H1 (cell line): ENCODE measurements at regions not wholly inside any gene's neighbourhood (a gene's known extent, or its start where the extent isn't known, plus 50 kb on each side); places are given as distances from the start of the nearest gene placed in this dataset.

Experiments used
- CTCF ChIA-PET: fragments of 300-600 bp; sonication (Branson Sonifier 250); formaldehyde crosslinking; loops from one replicate; lab custom pipeline; 2021; ENCODE audit not compliant: partially characterized antibody; lab: Charles Lee
- POLR2A ChIA-PET: fragments of 300-600 bp; sonication (Branson Sonifier 250); formaldehyde crosslinking; loops from one replicate; lab custom pipeline; 2021; ENCODE audit warnings: inconsistent platforms; ENCODE audit not compliant: partially characterized antibody; lab: Charles Lee
- DNase-seq, 2 experiments: peaks; one replicate each; pipeline versions ENCODE4 v3.0.0 to v3.0.0-alpha.2; 2010 to 2022; ENCODE audit warnings: low spot score in 2 of 2, low read depth in 1 of 2, mixed read lengths in 1 of 2
- FAIRE-seq: peaks from 2 replicates; lab custom pipeline; 2011; peaks lifted over from hg19 to GRCh38; lab: Jason Lieb, UNC
- H2AFZ ChIP-seq: 2 replicates; pipeline ENCODE4 v1.8.1; 2012; ENCODE audit warnings: low read length, inconsistent platforms
- H2AK5ac ChIP-seq: 2 replicates; pipeline ENCODE4 v1.6.1; 2013; ENCODE audit warnings: low read depth, low read length
- H2BK120ac ChIP-seq: replicated peaks from 2 replicates; pipeline ENCODE3; 2013; ENCODE audit warnings: low read depth, low read length, inconsistent platforms
- H2BK12ac ChIP-seq: 2 replicates; pipeline ENCODE4 v1.6.1; 2013; ENCODE audit warnings: low read depth, low read length
- H2BK15ac ChIP-seq: 2 replicates; pipeline ENCODE4 v1.6.1; 2013; ENCODE audit warnings: low read length
- H2BK20ac ChIP-seq: 2 replicates; pipeline ENCODE4 v1.6.1; 2013; ENCODE audit warnings: low read length
- H2BK5ac ChIP-seq: 2 replicates; pipeline ENCODE4 v1.6.1; 2013; ENCODE audit warnings: low read depth, low read length
- H3K14ac ChIP-seq: 2 replicates; pipeline ENCODE4 v1.6.1; 2013; ENCODE audit warnings: inconsistent platforms; ENCODE audit not compliant: insufficient read length
- H3K18ac ChIP-seq: 2 replicates; pipeline ENCODE4 v1.6.1; 2013; ENCODE audit warnings: low read length; ENCODE audit errors: extremely low read depth
- H3K23ac ChIP-seq: 2 replicates; pipeline ENCODE4 v1.6.1; 2013; ENCODE audit warnings: inconsistent platforms; ENCODE audit not compliant: insufficient read length
- H3K23me2 ChIP-seq: 2 replicates; pipeline ENCODE4 v1.6.1; 2013; ENCODE audit warnings: low read depth, low read length
- H3K27ac ChIP-seq: 2 replicates; pipeline ENCODE4 v1.6.1; 2011; ENCODE audit warnings: low read depth, low read length, inconsistent platforms
- H3K27me3 ChIP-seq, 4 experiments: replicated peaks in 1 of 4; 1 replicate in 1 of 4; 2 replicates in 3 of 4; pipeline versions ENCODE4 v1.6.1 to v1.8.1; 2011 to 2013; ENCODE audit warnings: low read length in 3 of 4, mild to moderate bottlenecking in 3 of 4, inconsistent platforms in 2 of 4, mixed read lengths in 2 of 4, moderate library complexity in 1 of 4; ENCODE audit not compliant: control insufficient read depth in 3 of 4, insufficient read depth in 3 of 4; ENCODE audit errors: extremely low read depth in 1 of 4
- H3K36me3 ChIP-seq, 4 experiments: 2 replicates each; pipeline versions ENCODE4 v1.6.1 to v1.8.1; 2011 to 2013; ENCODE audit warnings: mild to moderate bottlenecking in 4 of 4, low read length in 3 of 4, moderate library complexity in 2 of 4, control low read depth in 1 of 4, inconsistent platforms in 1 of 4; ENCODE audit not compliant: insufficient read depth in 4 of 4, control insufficient read depth in 2 of 4
- H3K4ac ChIP-seq: replicated peaks from 2 replicates; pipeline ENCODE3; 2013; ENCODE audit warnings: low read length, low read depth, mixed read lengths, inconsistent platforms; ENCODE audit not compliant: insufficient read length
- H3K4me1 ChIP-seq, 4 experiments: replicated peaks in 1 of 4; 1 replicate in 1 of 4; 2 replicates in 3 of 4; pipeline versions ENCODE4 v1.6.1 to v1.8.1; 2011 to 2013; ENCODE audit warnings: low read length in 3 of 4, inconsistent platforms in 2 of 4, mixed read lengths in 1 of 4; ENCODE audit not compliant: insufficient read depth in 4 of 4, control insufficient read depth in 3 of 4
- H3K4me2 ChIP-seq, 2 experiments: 2 replicates each; pipeline versions ENCODE4 v1.6.1 to v1.8.1; 2011 to 2013; ENCODE audit warnings: low read depth in 2 of 2, low read length in 2 of 2, control low read depth in 1 of 2, inconsistent platforms in 1 of 2, mild to moderate bottlenecking in 1 of 2; ENCODE audit not compliant: insufficient read depth in 1 of 2
- H3K4me3 ChIP-seq, 4 experiments: fragments of 200-600, 300-600 bp in 1 of 4; sonication (generic), shearing (Covaris generic), sonication (Bioruptor Twin) in 1 of 4; 2 replicates each; pipeline versions ENCODE4 v1.5.1 to v1.8.1; 2011 to 2016; ENCODE audit warnings: low read length in 4 of 4, low read depth in 3 of 4, control low read depth in 2 of 4, inconsistent platforms in 2 of 4, mild to moderate bottlenecking in 2 of 4, mixed read lengths in 1 of 4, moderate library complexity in 1 of 4; ENCODE audit not compliant: insufficient read depth in 2 of 4; ENCODE audit errors: extremely low read depth in 1 of 4
- H3K56ac ChIP-seq: replicated peaks from 2 replicates; pipeline ENCODE3; 2013; ENCODE audit warnings: low read depth, mild to moderate bottlenecking, mixed read lengths, low read length, inconsistent platforms; ENCODE audit not compliant: insufficient read length
- H3K79me1 ChIP-seq: 2 replicates; pipeline ENCODE4 v1.6.1; 2013; ENCODE audit warnings: low read depth, low read length, control low read depth
- H3K79me2 ChIP-seq, 2 experiments: 2 replicates each; pipeline versions ENCODE4 v1.6.1 to v1.8.1; 2012 to 2013; ENCODE audit warnings: low read length in 2 of 2, mild to moderate bottlenecking in 2 of 2, inconsistent platforms in 1 of 2; ENCODE audit not compliant: insufficient read depth in 2 of 2, control insufficient read depth in 1 of 2
- H3K9ac ChIP-seq, 4 experiments: replicated peaks in 1 of 4; 1 replicate in 1 of 4; 2 replicates in 3 of 4; pipeline versions ENCODE4 v1.6.1 to v1.8.1; 2011 to 2013; ENCODE audit warnings: low read depth in 3 of 4, low read length in 3 of 4, control low read depth in 2 of 4, mild to moderate bottlenecking in 2 of 4, moderate library complexity in 2 of 4, inconsistent platforms in 1 of 4; ENCODE audit errors: extremely low read depth in 1 of 4
- H3K9me3 ChIP-seq, 2 experiments: 2 replicates each; pipeline versions ENCODE4 v1.6.1 to v1.8.1; 2012 to 2013; ENCODE audit warnings: mild to moderate bottlenecking in 2 of 2, moderate library complexity in 2 of 2, control low read depth in 1 of 2, inconsistent platforms in 1 of 2, low read depth in 1 of 2, low read length in 1 of 2, mixed read lengths in 1 of 2; ENCODE audit not compliant: insufficient read depth in 2 of 2
- H4K20me1 ChIP-seq, 2 experiments: replicated peaks in 1 of 2; 2 replicates each; pipeline versions ENCODE3 to v1.8.1; 2011 to 2013; ENCODE audit warnings: inconsistent platforms in 2 of 2, low read length in 2 of 2, mild to moderate bottlenecking in 1 of 2; ENCODE audit not compliant: insufficient read depth in 2 of 2, control insufficient read depth in 1 of 2
- H4K5ac ChIP-seq: 2 replicates; pipeline ENCODE4 v1.6.1; 2013; ENCODE audit warnings: low read length, low read depth, mixed read lengths, inconsistent platforms; ENCODE audit not compliant: insufficient read length
- H4K8ac ChIP-seq: 2 replicates; pipeline ENCODE4 v1.8.0; 2013; ENCODE audit warnings: mild to moderate bottlenecking, moderate library complexity, low read length, inconsistent platforms; ENCODE audit not compliant: insufficient read depth; ENCODE audit errors: extremely low read depth
- H4K91ac ChIP-seq: replicated peaks from 2 replicates; pipeline ENCODE3; 2013; ENCODE audit warnings: low read length, mixed read lengths, inconsistent platforms; ENCODE audit not compliant: insufficient read length
- CREB1 ChIP-seq: IDR thresholded peaks from 2 replicates; pipeline ENCODE4 v1.6.1; 2012; ENCODE audit warnings: inconsistent platforms
- EP300 ChIP-seq, 2 experiments: IDR thresholded peaks; 1 replicate in 1 of 2; 2 replicates in 1 of 2; pipeline ENCODE4 v1.6.1; 2011 to 2012; ENCODE audit warnings: low read depth in 2 of 2, low read length in 2 of 2, mild to moderate bottlenecking in 2 of 2, borderline replicate concordance in 1 of 2, inconsistent platforms in 1 of 2, moderate library complexity in 1 of 2
- NANOG ChIP-seq: IDR thresholded peaks from 2 replicates; pipeline ENCODE4 v1.6.1; 2011; ENCODE audit warnings: low read length, low read depth, mild to moderate bottlenecking, inconsistent platforms; ENCODE audit not compliant: insufficient read depth, poor library complexity, severe bottlenecking
- POLR2AphosphoS5 ChIP-seq: IDR thresholded peaks from 2 replicates; pipeline ENCODE4 v1.6.1; 2011; ENCODE audit warnings: low read depth, low read length
- POU5F1 ChIP-seq: IDR thresholded peaks from 2 replicates; pipeline ENCODE4 v1.6.1; 2011; ENCODE audit warnings: low read depth, mild to moderate bottlenecking, low read length, moderate library complexity
- TCF12 ChIP-seq: IDR thresholded peaks from 2 replicates; pipeline ENCODE4 v1.6.1; 2011; ENCODE audit warnings: low read depth, mild to moderate bottlenecking, low read length
- ZNF274 ChIP-seq: IDR thresholded peaks from 2 replicates; pipeline ENCODE4 v1.7.0; 2012; ENCODE audit warnings: low read length, borderline replicate concordance; ENCODE audit errors: extremely low read depth
- WGBS, 2 experiments: shearing (Covaris generic) in 1 of 2; methylation state at CpG; one replicate each; pipeline versions ENCODE4 v1.1.6 to v1.1.7; 2013 to 2015; ENCODE audit warnings: low lambda C conversion rate in 2 of 2, mixed read lengths in 2 of 2, inconsistent platforms in 1 of 2, low coverage in 1 of 2, missing lambda C conversion rate in 1 of 2; ENCODE audit not compliant: insufficient replicate concordance in 2 of 2, insufficient coverage in 1 of 2, insufficient read length in 1 of 2; ENCODE audit errors: extremely low coverage in 1 of 2, missing lambda C conversion rate in 1 of 2; 5-methylcytosine and 5-hydroxymethylcytosine counted together
- TF ChIP-seq, protein P1 (sequence below): IDR thresholded peaks from 2 replicates; pipeline ENCODE4 v1.6.1; 2011; ENCODE audit warnings: low read depth, mild to moderate bottlenecking, low read length; ENCODE audit not compliant: insufficient read depth
- TF ChIP-seq, protein P2 (sequence below): IDR thresholded peaks from 2 replicates; pipeline ENCODE4 v1.6.1; 2012; ENCODE audit warnings: inconsistent platforms

DNA sequence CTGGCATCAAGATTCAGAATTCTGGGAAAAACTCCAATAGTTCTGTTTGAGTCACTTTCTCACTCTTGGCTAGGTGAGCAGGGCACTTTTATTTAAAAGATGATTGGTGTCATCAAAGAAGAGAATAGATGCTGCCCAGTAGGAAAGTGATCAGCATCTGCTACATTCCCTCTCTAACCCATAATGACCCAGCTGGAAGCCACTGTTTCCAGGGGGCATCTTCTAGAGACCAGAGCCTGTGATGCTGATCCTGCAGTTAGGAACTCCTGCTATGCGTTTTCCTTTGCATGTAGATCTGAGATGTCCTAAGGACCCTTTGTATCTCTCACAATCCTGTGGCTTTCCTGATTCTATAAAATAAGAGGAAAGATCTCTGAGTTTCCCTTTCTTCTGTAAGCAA is 79.9 kb upstream of the TMTC1 start:
- H3K79me2 ChIP-seq, result no peaks in the 10 kb centered on the region
- no peaks in the 10 kb centered on the region for H3K79me1 ChIP-seq
- ChIA-PET CTCF (interaction anchor here (1.7 kb wide), 1 partner anchor 26 kb away, joined by 6 read pairs; no protein-coding TSS in a partner anchor), POLR2A (no interaction called here)
- no peak overlapping the region for H3K27ac ChIP-seq
- H3K4me3 ChIP-seq, result no peak overlapping the region
- H2BK5ac ChIP-seq, result no peak overlapping the region
- H3K4me2 ChIP-seq, result no peak overlapping the region
- H4K91ac ChIP-seq, result no peak overlapping the region
- no peaks in the 10 kb centered on the region for H3K9me3 ChIP-seq
- no peak overlapping the region for H4K8ac ChIP-seq
- peaks cover 13 to 36% (median 25%) of the 10 kb centered on the region in 4 experiments; a peak in 5 of 7 replicates for H3K27me3 ChIP-seq
- H4K5ac ChIP-seq, result no peak overlapping the region
- H2AFZ ChIP-seq, result no peak overlapping the region
- FAIRE-seq (peak; percentile 91), DNase-seq (no peak)
- 18% methylated on average over 1 of the region's 1 CpG; no CpG with 5 or more reads in 1 of the 2 experiments for WGBS, 2 experiments
- peaks cover 0 to 6% (median 0%) of the 10 kb centered on the region in 4 experiments; a peak in 1 of 7 replicates for H3K4me1 ChIP-seq
- no peak overlapping the region for H3K14ac ChIP-seq
- H3K9ac ChIP-seq, result no peak overlapping the region
- no peaks in the 10 kb centered on the region for H3K23me2 ChIP-seq
- H3K23ac ChIP-seq, result no peak overlapping the region
- no peak overlapping the region for H2AK5ac ChIP-seq
- H2BK15ac ChIP-seq, result no peak overlapping the region
- no peak overlapping the region for H3K4ac ChIP-seq
- TF ChIP-seq POLR2AphosphoS5, result peak; percentile 34; the same call in 1 of the 2 replicates
- no peak for TF ChIP-seq ZNF274
- TF ChIP-seq, protein P1, sequence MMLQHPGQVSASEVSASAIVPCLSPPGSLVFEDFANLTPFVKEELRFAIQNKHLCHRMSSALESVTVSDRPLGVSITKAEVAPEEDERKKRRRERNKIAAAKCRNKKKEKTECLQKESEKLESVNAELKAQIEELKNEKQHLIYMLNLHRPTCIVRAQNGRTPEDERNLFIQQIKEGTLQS, result no peak
- 0 out of 2 replicates have a peak, but pooled peaks have one; percentile 11 for TF ChIP-seq POU5F1
- no peak for TF ChIP-seq EP300 (IDR thresholded peaks at IDR 0.05; ENCODE audit: borderline replicate concordance in 1 of 2, low read depth in 2 of 2, low read length in 2 of 2)
- TF ChIP-seq, protein P2, sequence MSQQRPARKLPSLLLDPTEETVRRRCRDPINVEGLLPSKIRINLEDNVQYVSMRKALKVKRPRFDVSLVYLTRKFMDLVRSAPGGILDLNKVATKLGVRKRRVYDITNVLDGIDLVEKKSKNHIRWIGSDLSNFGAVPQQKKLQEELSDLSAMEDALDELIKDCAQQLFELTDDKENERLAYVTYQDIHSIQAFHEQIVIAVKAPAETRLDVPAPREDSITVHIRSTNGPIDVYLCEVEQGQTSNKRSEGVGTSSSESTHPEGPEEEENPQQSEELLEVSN, result no peak
- TF ChIP-seq CREB1, result no peak
- TF ChIP-seq NANOG, result peak; percentile 78
- TF ChIP-seq TCF12, result peak; percentile 70; the same call in 1 of the 2 replicates
- no peak overlapping the region for H3K18ac ChIP-seq
- H3K56ac ChIP-seq, result no peak overlapping the region
- H2BK20ac ChIP-seq, result no peak overlapping the region
- no peak overlapping the region for H2BK120ac ChIP-seq
- no peak overlapping the region for H2BK12ac ChIP-seq
- no peaks in the 10 kb centered on the region for H4K20me1 ChIP-seq
- H3K36me3 ChIP-seq, result no peaks in the 10 kb centered on the region
